Neuronal stem cell (in vitro differentiated cells): ENCODE measurements at regions not wholly inside any gene's neighbourhood (a gene's known extent, or its start where the extent isn't known, plus 50 kb on each side); places are given as distances from the start of the nearest gene placed in this dataset.

Source experiments
- DNase-seq: peaks from one replicate; pipeline ENCODE4 v3.0.0-alpha.2; 2013; ENCODE audit warnings: low spot score
- H2AFZ ChIP-seq: one replicate; pipeline ENCODE4 v1.6.1; 2013; ENCODE audit warnings: mild to moderate bottlenecking, low read length, inconsistent platforms
- H2AK5ac ChIP-seq: 2 replicates; pipeline ENCODE4 v1.6.1; 2013; ENCODE audit warnings: low read depth, mild to moderate bottlenecking, inconsistent platforms, low read length, moderate library complexity, mixed read lengths
- H2BK120ac ChIP-seq: 2 replicates; pipeline ENCODE4 v1.6.1; 2013; ENCODE audit warnings: low read depth, mild to moderate bottlenecking, inconsistent platforms, low read length, moderate library complexity, mixed read lengths
- H2BK12ac ChIP-seq: one replicate; pipeline ENCODE4 v1.6.1; 2013; ENCODE audit warnings: low read length, inconsistent platforms
- H2BK15ac ChIP-seq: 2 replicates; pipeline ENCODE4 v1.6.1; 2013; ENCODE audit warnings: mild to moderate bottlenecking, low read length, inconsistent platforms, mixed read lengths
- H2BK5ac ChIP-seq: one replicate; pipeline ENCODE4 v1.6.1; 2013; ENCODE audit warnings: inconsistent platforms, mild to moderate bottlenecking, low read length, moderate library complexity
- H3K14ac ChIP-seq: one replicate; pipeline ENCODE4 v1.6.1; 2013; ENCODE audit warnings: low read length, inconsistent platforms
- H3K18ac ChIP-seq: 2 replicates; pipeline ENCODE4 v1.6.1; 2013; ENCODE audit warnings: low read length, inconsistent platforms
- H3K23ac ChIP-seq: 2 replicates; pipeline ENCODE4 v1.6.1; 2013; ENCODE audit warnings: low read depth, mild to moderate bottlenecking, mixed read lengths, low read length, inconsistent platforms; ENCODE audit not compliant: poor library complexity
- H3K27ac ChIP-seq: replicated peaks from 3 replicates; pipeline ENCODE4 v1.5.1; 2013; ENCODE audit warnings: low read length, inconsistent platforms
- H3K27me3 ChIP-seq, 3 experiments: 2 replicates each; pipeline ENCODE4 v1.6.1; 2013; ENCODE audit warnings: low read length in 3 of 3, mild to moderate bottlenecking in 2 of 3, inconsistent platforms in 1 of 3, low read depth in 1 of 3, mixed read lengths in 1 of 3, moderate library complexity in 1 of 3; ENCODE audit not compliant: control insufficient read depth in 3 of 3, insufficient read depth in 3 of 3
- H3K36me3 ChIP-seq, 2 donors: replicated peaks in 1 of 2; 2 replicates each; pipeline ENCODE4 v1.6.1; 2013; ENCODE audit warnings: low read length in 2 of 2; ENCODE audit not compliant: control insufficient read depth in 2 of 2, insufficient read depth in 2 of 2
- H3K4ac ChIP-seq: 2 replicates; pipeline ENCODE4 v1.6.1; 2013; ENCODE audit warnings: inconsistent platforms, mild to moderate bottlenecking, low read length, moderate library complexity
- H3K4me1 ChIP-seq, 2 donors: 1 replicate in 1 of 2; 2 replicates in 1 of 2; pipeline ENCODE4 v1.6.1; 2013; ENCODE audit warnings: low read length in 2 of 2, low read depth in 1 of 2; ENCODE audit not compliant: control insufficient read depth in 2 of 2, insufficient read depth in 1 of 2
- H3K4me2 ChIP-seq: one replicate; pipeline ENCODE4 v1.6.1; 2013; ENCODE audit warnings: mild to moderate bottlenecking, low read length, inconsistent platforms; ENCODE audit not compliant: insufficient read depth, poor library complexity, severe bottlenecking
- H3K4me3 ChIP-seq, 2 donors: 2 replicates each; pipeline ENCODE4 v1.5.1; 2013; ENCODE audit warnings: low read length in 2 of 2, mild to moderate bottlenecking in 2 of 2, inconsistent platforms in 1 of 2, moderate library complexity in 1 of 2
- H3K79me1 ChIP-seq: one replicate; pipeline ENCODE4 v1.6.1; 2013; ENCODE audit warnings: low read depth, mild to moderate bottlenecking, inconsistent platforms, low read length, moderate library complexity
- H3K9ac ChIP-seq: one replicate; pipeline ENCODE4 v1.6.1; 2013; ENCODE audit warnings: mild to moderate bottlenecking, low read depth, low read length, inconsistent platforms; ENCODE audit not compliant: poor library complexity
- H3K9me3 ChIP-seq, 2 donors: replicated peaks in 1 of 2; 2 replicates each; pipeline versions ENCODE3 to v1.6.1; 2013; ENCODE audit warnings: low read length in 2 of 2, mild to moderate bottlenecking in 2 of 2, inconsistent platforms in 1 of 2, low read depth in 1 of 2, mixed read lengths in 1 of 2, moderate library complexity in 1 of 2; ENCODE audit not compliant: control insufficient read depth in 2 of 2, insufficient read depth in 1 of 2
- H4K8ac ChIP-seq: one replicate; pipeline ENCODE4 v1.6.1; 2013; ENCODE audit warnings: low read depth, mild to moderate bottlenecking, inconsistent platforms, low read length, moderate library complexity
- H4K91ac ChIP-seq: one replicate; pipeline ENCODE4 v1.6.1; 2013; ENCODE audit warnings: low read length, low read depth, mild to moderate bottlenecking, inconsistent platforms; ENCODE audit not compliant: poor library complexity
- WGBS, 2 donors: extraction: QIAGEN DNeasy Blood & Tissue Kit; methylation state at CpG; one replicate each; pipeline ENCODE4 v1.1.7; 2013; ENCODE audit warnings: missing lambda C conversion rate in 2 of 2, mixed read lengths in 1 of 2; ENCODE audit not compliant: insufficient read length in 2 of 2, insufficient replicate concordance in 1 of 2; ENCODE audit errors: extremely low coverage in 2 of 2; 5-methylcytosine and 5-hydroxymethylcytosine counted together

DNA sequence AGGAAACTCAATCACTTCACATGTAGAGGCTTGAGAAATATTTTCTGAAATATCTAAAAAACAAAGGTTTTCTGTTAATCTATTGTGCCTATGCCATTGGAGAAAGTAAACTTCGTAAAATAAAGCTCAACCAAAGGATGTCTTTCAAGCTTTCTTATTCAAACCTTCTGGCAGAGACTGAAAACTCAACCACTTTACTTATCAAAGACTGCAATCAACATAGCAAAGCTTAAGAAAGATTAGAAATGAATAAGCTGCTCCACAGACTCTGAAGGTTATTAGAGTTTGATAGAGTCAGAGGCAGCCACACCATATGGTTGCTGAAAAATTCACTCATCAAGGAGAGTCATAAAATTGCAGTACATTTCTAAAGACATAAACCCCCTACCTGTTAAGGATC lies 245.8 kb upstream of the MEOX2 start:
- Histone ChIP-seq H3K4me1 (peaks cover 0 to 1% of the 10 kb centered on the region in 2 donors), H2BK12ac (no peak overlapping the region), H3K36me3 (no peaks in the 10 kb centered on the region), H3K9ac (no peak overlapping the region), H2BK5ac (no peak overlapping the region), H3K27me3 (no peaks in the 10 kb centered on the region), H3K4me3 (no peak overlapping the region), H3K79me1 (no peaks in the 10 kb centered on the region), H2AK5ac (no peak overlapping the region), H2BK120ac (no peak overlapping the region), H3K9me3 (no peaks in the 10 kb centered on the region), H2BK15ac (no peak overlapping the region), H2AFZ (no peak overlapping the region), H3K18ac (no peak overlapping the region), H3K23ac (no peak overlapping the region), H3K4ac (no peak overlapping the region), H4K8ac (no peak overlapping the region), H3K4me2 (no peak overlapping the region), H3K14ac (no peak overlapping the region), H3K27ac (no peak overlapping the region), H4K91ac (no peak overlapping the region)
- WGBS, 2 donors, result no CpG with 5 or more reads among the region's 1 CpG
- DNase-seq, result no peak

DNA sequence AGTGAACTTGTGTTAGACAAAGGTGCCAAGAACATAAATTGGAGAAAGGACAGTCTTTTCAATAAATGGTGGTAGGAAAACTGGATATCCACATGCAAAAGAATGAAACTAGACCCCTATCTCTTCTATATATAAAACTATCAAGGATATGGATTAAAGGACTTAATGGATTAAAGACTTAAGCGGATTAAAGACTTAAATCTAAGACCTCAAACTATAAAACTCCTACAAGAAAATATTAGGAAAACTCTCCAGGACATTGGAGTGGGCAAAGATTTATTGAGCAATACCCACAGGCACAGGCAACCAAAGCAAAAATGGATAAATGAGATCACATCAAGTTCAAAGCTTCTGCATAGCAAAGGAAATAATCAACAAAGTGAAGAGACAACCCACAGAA lies 242.9 kb upstream of the MEOX2 start:
- Histone ChIP-seq H3K4ac (no peak overlapping the region), H2BK120ac (no peak overlapping the region), H2AFZ (no peak overlapping the region), H3K27me3 (no peaks in the 10 kb centered on the region), H4K91ac (no peak overlapping the region), H2BK15ac (no peak overlapping the region), H3K4me1 (peaks cover 0 to 1% of the 10 kb centered on the region in 2 donors), H3K23ac (no peak overlapping the region), H3K27ac (no peak overlapping the region), H3K9ac (no peak overlapping the region), H4K8ac (no peak overlapping the region), H3K36me3 (no peaks in the 10 kb centered on the region), H3K9me3 (no peaks in the 10 kb centered on the region), H2BK12ac (no peak overlapping the region), H3K4me3 (no peak overlapping the region), H3K14ac (no peak overlapping the region), H3K18ac (no peak overlapping the region), H2AK5ac (no peak overlapping the region), H2BK5ac (no peak overlapping the region), H3K79me1 (no peaks in the 10 kb centered on the region), H3K4me2 (no peak overlapping the region)
- WGBS, 2 donors, result no CpG with 5 or more reads among the region's 1 CpG
- DNase-seq, result no peak

DNA sequence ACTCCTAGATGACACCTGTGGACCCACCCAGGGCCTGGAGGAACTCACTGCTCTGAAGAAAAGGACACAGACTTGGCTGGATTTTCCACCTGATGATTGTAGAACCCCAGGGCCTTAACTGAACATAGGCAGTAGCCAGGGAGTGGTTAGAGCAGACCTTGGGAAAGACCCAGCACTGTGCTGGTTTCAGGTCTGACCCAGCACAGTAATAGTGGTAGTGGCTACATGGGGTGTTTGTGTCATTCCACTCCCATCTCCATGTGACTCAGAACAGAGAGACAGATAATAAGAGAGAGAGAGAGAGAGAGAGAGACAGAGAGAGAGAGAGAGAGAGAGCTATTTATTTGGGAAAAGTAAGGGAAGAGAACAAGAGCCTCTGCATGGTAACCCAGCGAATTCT lies 239.1 kb upstream of the MEOX2 start:
- WGBS, 2 donors, result no CpG with 5 or more reads among the region's 1 CpG
- Histone ChIP-seq H2BK12ac (no peak overlapping the region), H2BK15ac (no peak overlapping the region), H3K23ac (no peak overlapping the region), H3K9ac (no peak overlapping the region), H2AFZ (no peak overlapping the region), H3K4ac (no peak overlapping the region), H3K4me2 (no peak overlapping the region), H3K4me1 (no peaks in the 10 kb centered on the region), H3K9me3 (no peaks in the 10 kb centered on the region), H3K18ac (no peak overlapping the region), H2AK5ac (no peak overlapping the region), H3K79me1 (no peaks in the 10 kb centered on the region), H2BK120ac (no peak overlapping the region), H3K36me3 (no peaks in the 10 kb centered on the region), H4K8ac (no peak overlapping the region), H3K14ac (no peak overlapping the region), H4K91ac (no peak overlapping the region), H3K27ac (no peak overlapping the region), H2BK5ac (no peak overlapping the region), H3K4me3 (no peak overlapping the region), H3K27me3 (no peaks in the 10 kb centered on the region)
- no peak for DNase-seq

DNA sequence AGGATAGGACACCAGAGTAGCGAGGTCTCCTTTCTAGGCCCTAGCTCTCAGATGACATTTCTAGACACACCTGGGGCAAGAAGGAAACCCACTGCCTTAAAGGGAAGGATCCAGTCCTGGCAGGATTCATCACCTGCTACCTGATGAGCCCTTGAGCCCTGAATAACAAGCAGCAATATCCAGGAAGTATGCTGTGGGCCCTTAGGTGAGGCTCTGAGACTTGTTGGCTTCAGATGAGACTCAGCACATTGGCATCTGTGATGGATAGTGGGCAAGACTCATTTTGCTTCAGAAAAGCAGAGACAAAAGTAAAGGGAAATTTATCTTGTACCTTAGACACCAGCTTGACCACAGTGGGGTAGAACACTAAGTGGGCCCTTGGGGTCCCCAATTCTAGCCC lies 238.4 kb upstream of the MEOX2 start:
- H2BK120ac ChIP-seq, result no peak overlapping the region
- H3K4ac ChIP-seq, result no peak overlapping the region
- H3K9ac ChIP-seq, result no peak overlapping the region
- H2AK5ac ChIP-seq, result no peak overlapping the region
- H3K4me2 ChIP-seq, result no peak overlapping the region
- no peak overlapping the region for H3K27ac ChIP-seq
- H3K23ac ChIP-seq, result no peak overlapping the region
- no peak overlapping the region for H4K8ac ChIP-seq
- no peaks in the 10 kb centered on the region for H3K4me1 ChIP-seq
- H4K91ac ChIP-seq, result no peak overlapping the region
- H3K18ac ChIP-seq, result no peak overlapping the region
- H3K4me3 ChIP-seq, result no peak overlapping the region
- no peak for DNase-seq
- H2AFZ ChIP-seq, result no peak overlapping the region
- H2BK12ac ChIP-seq, result no peak overlapping the region
- no CpG with 5 or more reads among the region's 1 CpG for WGBS, 2 donors
- no peaks in the 10 kb centered on the region for H3K27me3 ChIP-seq
- no peaks in the 10 kb centered on the region for H3K36me3 ChIP-seq
- H3K14ac ChIP-seq, result no peak overlapping the region
- H3K9me3 ChIP-seq, result no peaks in the 10 kb centered on the region
- H2BK15ac ChIP-seq, result no peak overlapping the region
- no peaks in the 10 kb centered on the region for H3K79me1 ChIP-seq
- no peak overlapping the region for H2BK5ac ChIP-seq
